ENCODE measurements at regions not wholly inside any gene's neighbourhood (a gene's known extent, or its start where the extent isn't known, plus 50 kb on each side); places are given as distances from the start of the nearest gene placed in this dataset.

DNA sequence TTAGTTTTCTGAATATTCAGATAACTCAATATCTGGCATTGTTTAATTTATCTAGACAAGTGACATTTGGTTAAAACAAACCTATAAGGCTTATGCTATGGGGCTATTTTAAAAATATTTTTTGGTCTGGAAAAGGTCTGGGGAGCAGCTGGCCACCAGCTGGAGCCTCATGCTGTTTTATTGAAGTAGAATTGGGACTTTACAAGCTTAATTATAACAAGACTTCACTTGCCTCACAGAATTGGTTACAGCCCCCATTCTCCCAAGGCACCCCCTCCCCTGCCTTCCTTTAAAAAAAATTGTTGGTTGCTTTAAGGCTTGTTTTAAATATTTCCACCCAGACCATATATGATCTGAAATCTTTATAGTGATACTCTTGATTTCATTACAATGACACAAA is 453.9 kb downstream of the ADAMTS20 start:
- TF ChIP-seq SP1 (IDR thresholded peaks at IDR 0.05; ENCODE audit: low read depth) (no peak), ELF1 (IDR thresholded peaks at IDR 0.05; ENCODE audit: borderline replicate concordance, low read depth) (no peak), YY1 (IDR thresholded peaks at IDR 0.05; ENCODE audit: extremely low read depth, insufficient replicate concordance, low read depth, low read length) (no peak), POLR2AphosphoS5 (IDR thresholded peaks at IDR 0.05; ENCODE audit: low read depth, low read length) (no peak), CEBPB (IDR thresholded peaks at IDR 0.05; ENCODE audit: low read depth) (no peak), EZH2phosphoT487 (IDR thresholded peaks at IDR 0.05; ENCODE audit: borderline replicate concordance) (no peak), EZH2 (IDR thresholded peaks at IDR 0.05) (no peak), TCF7L2 (IDR thresholded peaks at IDR 0.05; ENCODE audit: borderline replicate concordance, extremely low read depth, insufficient read depth, insufficient read length) (no peak), FOSL1 (IDR thresholded peaks at IDR 0.05; ENCODE audit: low read depth) (no peak), ATF3 (IDR thresholded peaks at IDR 0.05) (no peak), SIN3A (IDR thresholded peaks at IDR 0.05; ENCODE audit: low read depth) (no peak), JUND (IDR thresholded peaks at IDR 0.05) (no peak), ZFX (IDR thresholded peaks at IDR 0.05) (no peak), ZBTB33 (IDR thresholded peaks at IDR 0.05; ENCODE audit: extremely low read depth, insufficient replicate concordance, low read length) (no peak), POLR2A (IDR thresholded peaks at IDR 0.05; ENCODE audit: borderline replicate concordance, extremely low read depth, insufficient read depth, insufficient read length) (no peak), RAD21 (IDR thresholded peaks at IDR 0.05; ENCODE audit: low read depth) (no peak)
- TF ChIP-seq, protein P1, sequence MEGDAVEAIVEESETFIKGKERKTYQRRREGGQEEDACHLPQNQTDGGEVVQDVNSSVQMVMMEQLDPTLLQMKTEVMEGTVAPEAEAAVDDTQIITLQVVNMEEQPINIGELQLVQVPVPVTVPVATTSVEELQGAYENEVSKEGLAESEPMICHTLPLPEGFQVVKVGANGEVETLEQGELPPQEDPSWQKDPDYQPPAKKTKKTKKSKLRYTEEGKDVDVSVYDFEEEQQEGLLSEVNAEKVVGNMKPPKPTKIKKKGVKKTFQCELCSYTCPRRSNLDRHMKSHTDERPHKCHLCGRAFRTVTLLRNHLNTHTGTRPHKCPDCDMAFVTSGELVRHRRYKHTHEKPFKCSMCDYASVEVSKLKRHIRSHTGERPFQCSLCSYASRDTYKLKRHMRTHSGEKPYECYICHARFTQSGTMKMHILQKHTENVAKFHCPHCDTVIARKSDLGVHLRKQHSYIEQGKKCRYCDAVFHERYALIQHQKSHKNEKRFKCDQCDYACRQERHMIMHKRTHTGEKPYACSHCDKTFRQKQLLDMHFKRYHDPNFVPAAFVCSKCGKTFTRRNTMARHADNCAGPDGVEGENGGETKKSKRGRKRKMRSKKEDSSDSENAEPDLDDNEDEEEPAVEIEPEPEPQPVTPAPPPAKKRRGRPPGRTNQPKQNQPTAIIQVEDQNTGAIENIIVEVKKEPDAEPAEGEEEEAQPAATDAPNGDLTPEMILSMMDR (IDR thresholded peaks at IDR 0.05 in 2 of 3, conservative IDR thresholded peaks at IDR 0.05 in 1 of 3; ENCODE audit: borderline replicate concordance in 1 of 3, insufficient read depth in 1 of 3, low read depth in 2 of 3, low read length in 2 of 3) = no peak
- BruUV-seq (replicated peaks) = no TSS peak
- ATAC-seq (no peak), DNase-seq (ENCODE audit: low read depth, low spot score) (no peak)
- POLR2A ChIA-PET = interaction anchor here (0.7 kb wide), 1 partner anchor 184 kb away, joined by 4 read pairs; no protein-coding TSS in a partner anchor
- no peak overlapping the region for H2AFZ ChIP-seq (ENCODE audit: low read depth, low read length, poor library complexity, severe bottlenecking)
- no peaks in the 10 kb centered on the region for H3K36me3 ChIP-seq (ENCODE audit: control insufficient read depth in 1 of 2, insufficient read depth in 2 of 2, low read length in 2 of 2)
- H3K79me2 ChIP-seq (ENCODE audit: insufficient read depth, low read length) = no peaks in the 10 kb centered on the region
- intact Hi-C loops (cut with micrococcal nuclease) = no loop called here
- no peak overlapping the region for H3K4me2 ChIP-seq (ENCODE audit: low read length)
- H3K4me1 ChIP-seq (ENCODE audit: control insufficient read depth in 1 of 2, insufficient read depth in 2 of 2, low read length in 2 of 2) = no peaks in the 10 kb centered on the region
- H3K27me3 ChIP-seq (ENCODE audit: insufficient read depth, low read length) = no peaks in the 10 kb centered on the region
- H3K9me2 ChIP-seq (ENCODE audit: insufficient read depth) = no peaks in the 10 kb centered on the region
- H3K9ac ChIP-seq (ENCODE audit: low read length) = no peak overlapping the region
- H3K4me3 ChIP-seq (replicated peaks in 1 of 2; ENCODE audit: low read depth in 1 of 2, low read length in 2 of 2) = no peak overlapping the region
- H4K20me1 ChIP-seq (ENCODE audit: insufficient read depth) = no peaks in the 10 kb centered on the region
- CTCF ChIA-PET = no interaction called here
- RAD21 ChIA-PET (ENCODE audit: low non-redundant PET in 1 of 2, low total read pairs in 2 of 2, uncharacterized antibody in 2 of 2, unreplicated experiment in 2 of 2) = no interaction called here
- no peak overlapping the region for H3K27ac ChIP-seq (ENCODE audit: low read depth, low read length)
- no peaks in the 10 kb centered on the region for H3K9me3 ChIP-seq (ENCODE audit: control insufficient read depth in 1 of 2, insufficient read depth in 1 of 2, low read depth in 1 of 2, low read length in 2 of 2)
